GM23248 (cell line): ENCODE measurements at regions not wholly inside any gene's neighbourhood (a gene's known extent, or its start where the extent isn't known, plus 50 kb on each side); places are given as distances from the start of the nearest gene placed in this dataset.

Experiments
- EZH2 ChIP-seq: fragments of 200-600 bp; sonication (generic); IDR thresholded peaks from 2 replicates; pipeline ENCODE4 v1.6.1; 2018; ENCODE audit warnings: antibody characterized with exemption, mild to moderate bottlenecking; ENCODE audit not compliant: insufficient read depth, poor library complexity, severe bottlenecking
- EZH2phosphoT487 ChIP-seq: fragments of 200-600 bp; sonication (generic); IDR thresholded peaks from 2 replicates; pipeline ENCODE4 v1.6.1; 2018; ENCODE audit warnings: antibody characterized with exemption, moderate library complexity, mild to moderate bottlenecking, low read depth; ENCODE audit not compliant: insufficient read depth

- TF ChIP-seq EZH2: no peak
- no peak for TF ChIP-seq EZH2phosphoT487
Measured at GRCh38 chr7:38052786-38053185, 125.3 kb upstream of the STARD3NL start.
